ENCODE measurements at regions not wholly inside any gene's neighbourhood (a gene's known extent, or its start where the extent isn't known, plus 50 kb on each side); places are given as distances from the start of the nearest gene placed in this dataset.

DNA sequence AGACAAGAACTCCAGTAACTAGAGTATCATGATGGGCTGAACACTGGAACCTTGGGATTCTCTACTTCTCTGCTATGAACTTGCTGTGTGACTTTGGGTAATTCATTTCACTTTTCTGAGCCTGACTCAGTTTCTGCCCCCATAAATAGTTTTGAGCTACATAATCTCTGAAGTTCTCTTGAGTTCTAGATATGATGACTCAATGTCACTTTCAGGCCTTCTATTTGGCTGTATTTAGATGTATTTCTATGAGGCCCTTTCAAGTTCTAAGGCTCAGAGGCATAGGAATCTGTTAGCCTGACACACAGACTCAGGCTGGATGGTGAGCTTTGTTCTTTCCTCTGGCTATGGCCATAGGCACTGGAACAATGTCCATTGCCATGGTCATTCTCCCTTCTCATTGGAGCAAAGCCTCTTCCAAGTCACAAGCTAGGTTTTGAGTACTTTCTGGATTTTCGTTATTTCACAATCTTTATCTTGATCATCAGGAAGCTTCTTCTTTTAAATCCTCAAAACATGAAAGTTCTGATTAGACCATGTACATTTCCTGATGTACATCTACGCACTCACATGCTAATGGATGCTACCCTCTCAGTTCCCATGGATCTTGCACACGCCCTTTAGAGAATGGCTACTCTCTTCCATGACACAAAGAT is 101.6 kb downstream of the TES start:
- TF ChIP-seq, protein P1, sequence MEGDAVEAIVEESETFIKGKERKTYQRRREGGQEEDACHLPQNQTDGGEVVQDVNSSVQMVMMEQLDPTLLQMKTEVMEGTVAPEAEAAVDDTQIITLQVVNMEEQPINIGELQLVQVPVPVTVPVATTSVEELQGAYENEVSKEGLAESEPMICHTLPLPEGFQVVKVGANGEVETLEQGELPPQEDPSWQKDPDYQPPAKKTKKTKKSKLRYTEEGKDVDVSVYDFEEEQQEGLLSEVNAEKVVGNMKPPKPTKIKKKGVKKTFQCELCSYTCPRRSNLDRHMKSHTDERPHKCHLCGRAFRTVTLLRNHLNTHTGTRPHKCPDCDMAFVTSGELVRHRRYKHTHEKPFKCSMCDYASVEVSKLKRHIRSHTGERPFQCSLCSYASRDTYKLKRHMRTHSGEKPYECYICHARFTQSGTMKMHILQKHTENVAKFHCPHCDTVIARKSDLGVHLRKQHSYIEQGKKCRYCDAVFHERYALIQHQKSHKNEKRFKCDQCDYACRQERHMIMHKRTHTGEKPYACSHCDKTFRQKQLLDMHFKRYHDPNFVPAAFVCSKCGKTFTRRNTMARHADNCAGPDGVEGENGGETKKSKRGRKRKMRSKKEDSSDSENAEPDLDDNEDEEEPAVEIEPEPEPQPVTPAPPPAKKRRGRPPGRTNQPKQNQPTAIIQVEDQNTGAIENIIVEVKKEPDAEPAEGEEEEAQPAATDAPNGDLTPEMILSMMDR (IDR thresholded peaks at IDR 0.05), result no peak
- no peak for TF ChIP-seq POLR2A (IDR thresholded peaks at IDR 0.05)
